ENCODE measurements at regions not wholly inside any gene's neighbourhood (a gene's known extent, or its start where the extent isn't known, plus 50 kb on each side); places are given as distances from the start of the nearest gene placed in this dataset.
"Not testable (repeated sequence)": the region's sequence is repeated elsewhere in the genome, so short reads cannot be mapped to it uniquely, and the experiment has no call there.

- TF ChIP-seq POLR2AphosphoS5 (IDR thresholded peaks at IDR 0.05; ENCODE audit: borderline replicate concordance, low read depth, low read length); EZH2 (IDR thresholded peaks at IDR 0.05); FOXP2 (optimal IDR thresholded peaks at IDR 0.05; ENCODE audit: control extremely low read depth, extremely low read length, insufficient read depth): not testable (repeated sequence)
Measured at GRCh38 chr6:145111407-145111806, 623.9 kb downstream of the EPM2A start.

All from SK-N-MC (cell line).